HCT116 (cell line): ENCODE measurements at regions not wholly inside any gene's neighbourhood (a gene's known extent, or its start where the extent isn't known, plus 50 kb on each side); places are given as distances from the start of the nearest gene placed in this dataset.

ENCODE experiments used
- ATAC-seq: fragments of 200-7000 bp; cut with Tn5 transposase; 2 replicates; pipeline ENCODE4 v1.9.1; 2020; ENCODE audit warnings: mild to moderate bottlenecking, moderate library complexity
- BruUV-seq: library from RNA; stranded (reverse); fragments of 400-500 nt; replicated peaks from 2 replicates; lab custom pipeline; 2021; lab: Mats Ljungman, UMichigan
- CTCF ChIA-PET: fragments of 300-600 bp; sonication (Branson Sonifier 250); formaldehyde crosslinking; loops from one replicate; lab custom pipeline; 2021; ENCODE audit warnings: antibody characterized with exemption; lab: Charles Lee
- POLR2A ChIA-PET: fragments of 300-600, 350-600 bp; sonication (Branson Sonifier 250); formaldehyde crosslinking; loops from one replicate; lab custom pipeline; 2021; ENCODE audit warnings: antibody characterized with exemption; lab: Charles Lee
- RAD21 ChIA-PET, 2 experiments: fragments of 300-600 bp; sonication (Branson Sonifier 250); formaldehyde crosslinking; loops; one replicate each; lab custom pipeline; 2023; ENCODE audit warnings: low total read pairs in 2 of 2; ENCODE audit not compliant: uncharacterized antibody in 2 of 2, unreplicated experiment in 2 of 2, low non-redundant PET in 1 of 2; lab: Charles Lee
- DNase-seq: peaks from one replicate; pipeline ENCODE4 v3.0.0-alpha.2; 2010; ENCODE audit warnings: low read depth, low spot score
- H2AFZ ChIP-seq: fragments of 200-600 bp; shearing (Covaris generic), sonication (generic); 2 replicates; pipeline ENCODE4 v1.6.1; 2017; ENCODE audit warnings: low read depth, mixed run types, mixed read lengths, antibody characterized with exemption, low read length; ENCODE audit not compliant: poor library complexity, severe bottlenecking
- H3K27ac ChIP-seq: 2 replicates; pipeline ENCODE4 v1.5.1; 2012; ENCODE audit warnings: low read depth, low read length
- H3K27me3 ChIP-seq: fragments of 200-600 bp; sonication (generic); 2 replicates; pipeline ENCODE4 v1.6.1; 2016; ENCODE audit warnings: mixed run types, low read length, mixed read lengths; ENCODE audit not compliant: insufficient read depth
- H3K36me3 ChIP-seq, 2 experiments: fragments of 200-500 bp in 1 of 2; fragments of 200-600 bp in 1 of 2; sonication (Bioruptor generic) in 1 of 2; sonication (generic) in 1 of 2; 2 replicates each; pipeline versions ENCODE4 v1.5.1 to v1.6.1; 2014 to 2016; ENCODE audit warnings: low read length in 2 of 2, inconsistent platforms in 1 of 2, mixed read lengths in 1 of 2, mixed run types in 1 of 2; ENCODE audit not compliant: insufficient read depth in 2 of 2, control insufficient read depth in 1 of 2
- H3K4me1 ChIP-seq, 2 experiments: fragments of 200-600 bp in 1 of 2; sonication (generic) in 1 of 2; 2 replicates each; pipeline versions ENCODE4 v1.5.1 to v1.6.1; 2012 to 2017; ENCODE audit warnings: low read length in 2 of 2, inconsistent platforms in 1 of 2, mild to moderate bottlenecking in 1 of 2, mixed read lengths in 1 of 2, mixed run types in 1 of 2, moderate library complexity in 1 of 2; ENCODE audit not compliant: insufficient read depth in 2 of 2, control insufficient read depth in 1 of 2
- H3K4me2 ChIP-seq: fragments of 200-600 bp; sonication (generic); 2 replicates; pipeline ENCODE4 v1.6.1; 2017; ENCODE audit warnings: mixed run types, low read length, mixed read lengths
- H3K4me3 ChIP-seq, 2 experiments: fragments of 200-600 bp in 1 of 2; sonication (generic) in 1 of 2; replicated peaks in 1 of 2; 2 replicates each; pipeline ENCODE4 v1.5.1; 2011 to 2016; ENCODE audit warnings: low read length in 2 of 2, control low read depth in 1 of 2, low read depth in 1 of 2, mild to moderate bottlenecking in 1 of 2, mixed read lengths in 1 of 2, mixed run types in 1 of 2
- H3K79me2 ChIP-seq: fragments of 200-600 bp; sonication (generic); 2 replicates; pipeline ENCODE4 v1.6.1; 2017; ENCODE audit warnings: mild to moderate bottlenecking, mixed run types, low read length, moderate library complexity, mixed read lengths; ENCODE audit not compliant: insufficient read depth
- H3K9ac ChIP-seq: fragments of 200-600 bp; sonication (generic); 2 replicates; pipeline ENCODE4 v1.6.1; 2016; ENCODE audit warnings: low read length, mixed read lengths
- H3K9me2 ChIP-seq: fragments of 200-600 bp; sonication (generic), shearing (Covaris generic); 2 replicates; pipeline ENCODE4 v1.6.1; 2017; ENCODE audit warnings: mixed run types, mild to moderate bottlenecking, moderate library complexity; ENCODE audit not compliant: insufficient read depth
- H3K9me3 ChIP-seq, 2 experiments: fragments of 200-500 bp in 1 of 2; fragments of 200-600 bp in 1 of 2; sonication (Bioruptor generic) in 1 of 2; sonication (generic) in 1 of 2; 2 replicates each; pipeline ENCODE4 v1.6.1; 2014 to 2017; ENCODE audit warnings: low read length in 2 of 2, mixed read lengths in 2 of 2, inconsistent platforms in 1 of 2, low read depth in 1 of 2, mild to moderate bottlenecking in 1 of 2, mixed run types in 1 of 2, moderate library complexity in 1 of 2; ENCODE audit not compliant: control insufficient read depth in 1 of 2, insufficient read depth in 1 of 2
- H4K20me1 ChIP-seq: fragments of 200-600 bp; sonication (generic), shearing (Covaris generic); 2 replicates; pipeline ENCODE4 v1.6.1; 2017; ENCODE audit warnings: mixed run types, mild to moderate bottlenecking, moderate library complexity; ENCODE audit not compliant: insufficient read depth
- SRF ChIP-seq: IDR thresholded peaks from 2 replicates; pipeline ENCODE4 v1.6.1; 2012; ENCODE audit warnings: low read depth
- intact Hi-C: fragments of 100-400 bp; cut with micrococcal nuclease; formaldehyde crosslinking; loops from 2 replicates; pipeline ENCODE4 v1.10.0; 2022
- TF ChIP-seq, protein P1 (sequence below): IDR thresholded peaks from 2 replicates; pipeline ENCODE4 v1.6.1; 2012
- TF ChIP-seq, protein P2 (sequence below): IDR thresholded peaks from 2 replicates; pipeline ENCODE4 v1.6.1; 2012
- TF ChIP-seq, protein P3 (sequence below): IDR thresholded peaks from 2 replicates; pipeline ENCODE4 v1.6.1; 2011; ENCODE audit warnings: mild to moderate bottlenecking, low read length, moderate library complexity; ENCODE audit not compliant: insufficient replicate concordance; ENCODE audit errors: extremely low read depth

DNA sequence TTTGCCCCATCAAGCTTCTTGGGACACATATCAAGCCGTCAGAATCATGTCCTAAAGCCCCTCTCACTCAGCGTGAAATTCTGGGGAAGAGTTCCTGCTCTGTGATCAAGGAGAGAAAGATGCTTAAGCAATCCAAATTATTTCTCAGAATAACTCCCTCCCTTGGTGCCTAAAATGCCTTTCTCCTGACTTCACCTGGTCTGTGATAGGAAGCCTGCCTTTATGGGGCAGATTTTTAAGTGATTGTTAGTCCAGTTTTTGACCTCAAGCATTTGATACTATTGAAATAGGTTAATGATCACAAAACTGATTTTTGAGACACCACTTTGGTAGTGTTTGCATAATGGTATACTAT, 76.4 kb upstream of the MAGI2 start:
- RAD21 ChIA-PET, result no interaction called here
- BruUV-seq, result no TSS peak
- intact Hi-C loops, result no loop called here

DNA sequence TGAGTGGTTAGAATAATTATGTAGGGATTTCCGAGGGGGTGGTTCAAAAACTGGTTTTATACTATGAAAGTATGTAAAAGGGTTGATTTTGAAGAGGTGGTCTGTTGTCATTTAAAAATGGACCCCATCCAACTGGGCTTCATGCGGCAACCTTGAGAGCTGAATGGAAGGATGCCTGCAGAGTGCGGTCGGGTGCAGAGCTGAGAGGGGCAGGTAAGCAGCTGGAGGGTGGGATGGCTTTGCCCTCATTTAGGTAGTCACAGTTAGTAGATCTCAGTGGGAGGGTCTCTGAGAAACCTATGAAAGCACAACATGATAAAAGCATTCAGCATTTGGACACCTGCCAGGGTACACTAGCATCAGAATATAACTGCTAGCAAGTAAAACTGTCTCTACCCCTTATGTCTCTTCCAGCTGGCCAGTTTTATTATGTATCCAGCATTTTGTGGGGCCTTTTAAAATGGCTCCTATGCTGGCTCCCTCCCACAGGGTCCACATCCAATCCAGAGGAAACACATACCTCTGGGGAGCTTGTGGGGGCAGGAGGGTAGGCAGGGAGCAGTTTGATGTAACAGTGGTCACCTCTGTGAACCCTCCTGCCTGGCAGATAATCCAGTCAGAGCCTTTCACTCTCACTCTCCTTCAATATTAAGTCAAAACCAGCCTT, 75.9 kb upstream of the MAGI2 start:
- Histone ChIP-seq H4K20me1 (no peaks in the 10 kb centered on the region), H3K79me2 (no peaks in the 10 kb centered on the region), H2AFZ (no peak overlapping the region), H3K27ac (no peak overlapping the region), H3K27me3 (no peaks in the 10 kb centered on the region), H3K4me3 (no peak overlapping the region), H3K4me1 (peaks cover 3 to 30% of the 10 kb centered on the region in 2 experiments; a peak in 3 of 4 replicates), H3K36me3 (no peaks in the 10 kb centered on the region), H3K4me2 (no peak overlapping the region), H3K9me2 (no peaks in the 10 kb centered on the region), H3K9ac (no peak overlapping the region), H3K9me3 (no peaks in the 10 kb centered on the region)
- ATAC-seq, result no peak
- intact Hi-C loops, result no loop called here
- BruUV-seq, result no TSS peak
- ChIA-PET POLR2A (no interaction called here), CTCF (no interaction called here), RAD21 (no interaction called here)
- TF ChIP-seq SRF, result no peak
- no peak for DNase-seq

More for the DNA sequence above, 76.4 kb upstream of the MAGI2 start:
- TF ChIP-seq, protein P1, sequence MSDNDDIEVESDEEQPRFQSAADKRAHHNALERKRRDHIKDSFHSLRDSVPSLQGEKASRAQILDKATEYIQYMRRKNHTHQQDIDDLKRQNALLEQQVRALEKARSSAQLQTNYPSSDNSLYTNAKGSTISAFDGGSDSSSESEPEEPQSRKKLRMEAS, result no peak
- no peak for TF ChIP-seq SRF
- TF ChIP-seq, protein P2, sequence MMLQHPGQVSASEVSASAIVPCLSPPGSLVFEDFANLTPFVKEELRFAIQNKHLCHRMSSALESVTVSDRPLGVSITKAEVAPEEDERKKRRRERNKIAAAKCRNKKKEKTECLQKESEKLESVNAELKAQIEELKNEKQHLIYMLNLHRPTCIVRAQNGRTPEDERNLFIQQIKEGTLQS, result no peak
- TF ChIP-seq, protein P3, sequence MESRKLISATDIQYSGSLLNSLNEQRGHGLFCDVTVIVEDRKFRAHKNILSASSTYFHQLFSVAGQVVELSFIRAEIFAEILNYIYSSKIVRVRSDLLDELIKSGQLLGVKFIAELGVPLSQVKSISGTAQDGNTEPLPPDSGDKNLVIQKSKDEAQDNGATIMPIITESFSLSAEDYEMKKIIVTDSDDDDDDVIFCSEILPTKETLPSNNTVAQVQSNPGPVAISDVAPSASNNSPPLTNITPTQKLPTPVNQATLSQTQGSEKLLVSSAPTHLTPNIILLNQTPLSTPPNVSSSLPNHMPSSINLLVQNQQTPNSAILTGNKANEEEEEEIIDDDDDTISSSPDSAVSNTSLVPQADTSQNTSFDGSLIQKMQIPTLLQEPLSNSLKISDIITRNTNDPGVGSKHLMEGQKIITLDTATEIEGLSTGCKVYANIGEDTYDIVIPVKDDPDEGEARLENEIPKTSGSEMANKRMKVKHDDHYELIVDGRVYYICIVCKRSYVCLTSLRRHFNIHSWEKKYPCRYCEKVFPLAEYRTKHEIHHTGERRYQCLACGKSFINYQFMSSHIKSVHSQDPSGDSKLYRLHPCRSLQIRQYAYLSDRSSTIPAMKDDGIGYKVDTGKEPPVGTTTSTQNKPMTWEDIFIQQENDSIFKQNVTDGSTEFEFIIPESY, result no peak
- TF ChIP-seq, all 23 proteins: peak for 0
- H2AFZ ChIP-seq, result peak overlapping the region; percentile 63
- no peak overlapping the region for H3K4me2 ChIP-seq
- no peak for DNase-seq
- H3K4me3 ChIP-seq, result no peak overlapping the region
- H3K9me2 ChIP-seq, result no peaks in the 10 kb centered on the region
- H3K27me3 ChIP-seq, result no peaks in the 10 kb centered on the region
- H3K9ac ChIP-seq, result no peak overlapping the region
- H3K9me3 ChIP-seq, result no peaks in the 10 kb centered on the region
- H3K36me3 ChIP-seq, result no peaks in the 10 kb centered on the region
- H3K4me1 ChIP-seq, result peaks cover 3 to 25% of the 10 kb centered on the region in 2 experiments; a peak in 3 of 4 replicates
- ChIA-PET POLR2A (no interaction called here), CTCF (no interaction called here)
- H4K20me1 ChIP-seq, result no peaks in the 10 kb centered on the region
- H3K27ac ChIP-seq, result no peak overlapping the region
- no peaks in the 10 kb centered on the region for H3K79me2 ChIP-seq
- ATAC-seq, result no peak
